Ishikawa (cell line): ENCODE measurements at regions not wholly inside any gene's neighbourhood (a gene's known extent, or its start where the extent isn't known, plus 50 kb on each side); places are given as distances from the start of the nearest gene placed in this dataset.

Experiments used
- CEBPB ChIP-seq: IDR thresholded peaks from 2 replicates; pipeline ENCODE4 v1.6.1; 2012
- CREB1 ChIP-seq: IDR thresholded peaks from 2 replicates; pipeline ENCODE4 v1.6.1; 2012; ENCODE audit warnings: low read depth
- EGR1 ChIP-seq: IDR thresholded peaks from 2 replicates; pipeline ENCODE4 v1.6.1; 2012
- EP300 ChIP-seq: IDR thresholded peaks from 2 replicates; pipeline ENCODE4 v1.6.1; 2012; ENCODE audit warnings: borderline replicate concordance
- FOXM1 ChIP-seq: IDR thresholded peaks from 2 replicates; pipeline ENCODE4 v1.6.1; 2012; ENCODE audit warnings: low read depth, borderline replicate concordance
- MAX ChIP-seq: IDR thresholded peaks from 2 replicates; pipeline ENCODE4 v1.6.1; 2012
- NFIC ChIP-seq: IDR thresholded peaks from 2 replicates; pipeline ENCODE4 v1.6.1; 2012
- RAD21 ChIP-seq: IDR thresholded peaks from 2 replicates; pipeline ENCODE4 v1.6.1; 2012; ENCODE audit warnings: low read depth
- REST ChIP-seq: IDR thresholded peaks from 2 replicates; pipeline ENCODE4 v1.6.1; 2012; ENCODE audit warnings: low read depth, mild to moderate bottlenecking
- TAF1 ChIP-seq: IDR thresholded peaks from 2 replicates; pipeline ENCODE4 v1.6.1; 2012; ENCODE audit warnings: low read depth, mild to moderate bottlenecking
- TCF12 ChIP-seq: IDR thresholded peaks from 2 replicates; pipeline ENCODE4 v1.6.1; 2012; ENCODE audit warnings: low read depth
- TEAD4 ChIP-seq: IDR thresholded peaks from 2 replicates; pipeline ENCODE4 v1.6.1; 2012
- USF1 ChIP-seq: IDR thresholded peaks from 2 replicates; pipeline ENCODE4 v1.6.1; 2012
- YY1 ChIP-seq: IDR thresholded peaks from 2 replicates; pipeline ENCODE4 v1.6.1; 2012; ENCODE audit warnings: low read depth
- ZBTB7A ChIP-seq: IDR thresholded peaks from 2 replicates; pipeline ENCODE4 v1.6.1; 2012; ENCODE audit warnings: low read depth

- TF ChIP-seq TAF1 (no peak), CREB1 (no peak), FOXM1 (no peak), EGR1 (no peak), REST (no peak), MAX (no peak), YY1 (no peak), TCF12 (no peak), ZBTB7A (no peak)
These were observed 175.8 kb upstream of the TCF4 start for GRCh38 chr18:55763805-55764204.

GRCh38 chr18:55763298-55763697 lies 175.3 kb upstream of the TCF4 start:
- no peak for TF ChIP-seq TAF1
- no peak for TF ChIP-seq YY1
- no peak for TF ChIP-seq REST
- no peak for TF ChIP-seq NFIC
- no peak for TF ChIP-seq TEAD4
- TF ChIP-seq FOXM1: no peak
- no peak for TF ChIP-seq USF1
- TF ChIP-seq RAD21: no peak
- no peak for TF ChIP-seq TCF12
- TF ChIP-seq CREB1: no peak
- TF ChIP-seq CEBPB: no peak
- TF ChIP-seq EGR1: no peak
- TF ChIP-seq ZBTB7A: no peak

GRCh38 chr18:55762424-55762823 lies 174.4 kb upstream of the TCF4 start:
- TF ChIP-seq TEAD4: no peak

- TF ChIP-seq CEBPB (no peak), EGR1 (no peak), NFIC (no peak), YY1 (no peak), CREB1 (no peak), TAF1 (no peak), USF1 (no peak), RAD21 (no peak), TCF12 (no peak), FOXM1 (no peak), ZBTB7A (no peak), MAX (no peak), TEAD4 (no peak), REST (no peak), EP300 (no peak)
These were observed 165.8 kb upstream of the TCF4 start for GRCh38 chr18:55753643-55754263.

GRCh38 chr18:55751476-55751875 lies 163.5 kb upstream of the TCF4 start:
- TF ChIP-seq CEBPB: peak; percentile 90
- TF ChIP-seq REST: no peak
